ACC112 (cell line): ENCODE measurements at regions not wholly inside any gene's neighbourhood (a gene's known extent, or its start where the extent isn't known, plus 50 kb on each side); places are given as distances from the start of the nearest gene placed in this dataset.

Experiments
- H2AFZ ChIP-seq: fragments of 200-600 bp; sonication (generic); one replicate; pipeline ENCODE4 v1.6.0; 2017; ENCODE audit warnings: antibody characterized with exemption, low read length; ENCODE audit not compliant: unreplicated experiment
- H3K27ac ChIP-seq: fragments of 200-600 bp; sonication (generic); 2 replicates; pipeline ENCODE4 v1.5.1; 2014; ENCODE audit warnings: low read depth, mild to moderate bottlenecking, antibody characterized with exemption, low read length, moderate library complexity
- H3K27me3 ChIP-seq: fragments of 200-600 bp; sonication (generic); 2 replicates; pipeline ENCODE4 v1.6.1; 2014; ENCODE audit warnings: mild to moderate bottlenecking, antibody characterized with exemption, low read length, moderate library complexity, mixed read lengths; ENCODE audit not compliant: insufficient read depth
- H3K36me3 ChIP-seq: fragments of 200-600 bp; sonication (generic); 2 replicates; pipeline ENCODE4 v1.6.1; 2016; ENCODE audit warnings: mild to moderate bottlenecking, antibody characterized with exemption, low read length, moderate library complexity, mixed read lengths; ENCODE audit not compliant: insufficient read depth
- H3K4me1 ChIP-seq: fragments of 200-600 bp; sonication (generic); one replicate; pipeline ENCODE4 v1.6.1; 2016; ENCODE audit warnings: low read length, mixed read lengths; ENCODE audit not compliant: insufficient read depth, unreplicated experiment, control insufficient read depth
- H3K4me3 ChIP-seq: fragments of 200-600 bp; sonication (generic); 2 replicates; pipeline ENCODE4 v1.5.1; 2014; ENCODE audit warnings: mild to moderate bottlenecking, low read depth, low read length
- H3K79me2 ChIP-seq: fragments of 200-600 bp; sonication (generic); one replicate; pipeline ENCODE4 v1.6.0; 2016; ENCODE audit warnings: low read length; ENCODE audit not compliant: control insufficient read depth, unreplicated experiment, insufficient read depth

GRCh38 chr12:87283111-87283510, 746.1 kb downstream of the C12orf50 start:
- Histone ChIP-seq H3K36me3 (no peaks in the 10 kb centered on the region), H3K4me1 (no peaks in the 10 kb centered on the region), H3K27ac (no peak overlapping the region), H2AFZ (no peak overlapping the region), H3K27me3 (no peaks in the 10 kb centered on the region), H3K79me2 (no peaks in the 10 kb centered on the region), H3K4me3 (no peak overlapping the region)

GRCh38 chr12:87280893-87281292, 748.3 kb downstream of the C12orf50 start:
- Histone ChIP-seq H2AFZ (no peak overlapping the region), H3K27me3 (no peaks in the 10 kb centered on the region), H3K4me1 (no peaks in the 10 kb centered on the region), H3K27ac (no peak overlapping the region), H3K36me3 (no peaks in the 10 kb centered on the region), H3K79me2 (no peaks in the 10 kb centered on the region), H3K4me3 (no peak overlapping the region)

GRCh38 chr12:87280356-87280755, 748.8 kb downstream of the C12orf50 start:
- H3K27me3 ChIP-seq: no peaks in the 10 kb centered on the region
- no peaks in the 10 kb centered on the region for H3K36me3 ChIP-seq
- no peak overlapping the region for H3K27ac ChIP-seq
- no peak overlapping the region for H2AFZ ChIP-seq
- no peaks in the 10 kb centered on the region for H3K79me2 ChIP-seq
- H3K4me1 ChIP-seq: no peaks in the 10 kb centered on the region
- H3K4me3 ChIP-seq: no peak overlapping the region

- no peak overlapping the region for H3K4me3 ChIP-seq
- H3K36me3 ChIP-seq: no peaks in the 10 kb centered on the region
- H3K27ac ChIP-seq: no peak overlapping the region
- peak overlapping the region; percentile 26 for H2AFZ ChIP-seq
- no peaks in the 10 kb centered on the region for H3K79me2 ChIP-seq
- peaks cover 21% of the 10 kb centered on the region for H3K4me1 ChIP-seq
- H3K27me3 ChIP-seq: no peaks in the 10 kb centered on the region
Measured at GRCh38 chr12:87274594-87275245, 754.5 kb downstream of the C12orf50 start.

- Histone ChIP-seq H3K36me3 (no peaks in the 10 kb centered on the region), H3K4me3 (no peak overlapping the region), H3K4me1 (peaks cover 21% of the 10 kb centered on the region), H3K27me3 (no peaks in the 10 kb centered on the region), H2AFZ (no peak overlapping the region), H3K27ac (no peak overlapping the region), H3K79me2 (no peaks in the 10 kb centered on the region)
Measured at GRCh38 chr12:87272851-87273250, 756.4 kb downstream of the C12orf50 start.

GRCh38 chr12:87270919-87271318, 758.3 kb downstream of the C12orf50 start:
- Histone ChIP-seq H3K4me1 (peaks cover 21% of the 10 kb centered on the region), H2AFZ (peak overlapping the region; percentile 93), H3K27ac (peak overlapping the region; percentile 36; the same call in 1 of the 2 replicates), H3K36me3 (no peaks in the 10 kb centered on the region), H3K27me3 (no peaks in the 10 kb centered on the region), H3K4me3 (peak overlapping the region; percentile 49; the same call in 1 of the 2 replicates), H3K79me2 (no peaks in the 10 kb centered on the region)

- Histone ChIP-seq H3K27ac (no peak overlapping the region), H3K79me2 (no peaks in the 10 kb centered on the region), H3K27me3 (no peaks in the 10 kb centered on the region), H3K4me3 (no peak overlapping the region), H3K36me3 (no peaks in the 10 kb centered on the region), H3K4me1 (peaks cover 11% of the 10 kb centered on the region), H2AFZ (no peak overlapping the region)
Measured at GRCh38 chr12:87266305-87266704, 762.9 kb downstream of the C12orf50 start.

- peak overlapping the region; percentile 45; the same call in 1 of the 2 replicates for H3K4me3 ChIP-seq
- no peaks in the 10 kb centered on the region for H3K79me2 ChIP-seq
- H3K4me1 ChIP-seq: peaks cover 5% of the 10 kb centered on the region
- H3K27me3 ChIP-seq: no peaks in the 10 kb centered on the region
- H3K36me3 ChIP-seq: no peaks in the 10 kb centered on the region
- H2AFZ ChIP-seq: peak overlapping the region; percentile 86
- no peak overlapping the region for H3K27ac ChIP-seq
Measured at GRCh38 chr12:87259391-87259790, 769.8 kb downstream of the C12orf50 start.

- Histone ChIP-seq H3K27me3 (no peaks in the 10 kb centered on the region), H3K4me1 (peaks cover under 1% of the 10 kb centered on the region), H2AFZ (no peak overlapping the region), H3K4me3 (no peak overlapping the region), H3K36me3 (no peaks in the 10 kb centered on the region), H3K79me2 (no peaks in the 10 kb centered on the region), H3K27ac (no peak overlapping the region)
Measured at GRCh38 chr12:87254381-87255030, 774.7 kb downstream of the C12orf50 start.

GRCh38 chr12:87253157-87253556, 776.0 kb downstream of the C12orf50 start:
- Histone ChIP-seq H3K4me1 (peaks cover 5% of the 10 kb centered on the region), H2AFZ (no peak overlapping the region), H3K27me3 (no peaks in the 10 kb centered on the region), H3K27ac (no peak overlapping the region), H3K36me3 (no peaks in the 10 kb centered on the region), H3K79me2 (no peaks in the 10 kb centered on the region), H3K4me3 (no peak overlapping the region)

- H2AFZ ChIP-seq: no peak overlapping the region
- H3K36me3 ChIP-seq: no peaks in the 10 kb centered on the region
- H3K4me3 ChIP-seq: no peak overlapping the region
- peak overlapping the region; percentile 76 for H3K27ac ChIP-seq
- H3K79me2 ChIP-seq: no peaks in the 10 kb centered on the region
- H3K4me1 ChIP-seq: peaks cover 19% of the 10 kb centered on the region
- H3K27me3 ChIP-seq: no peaks in the 10 kb centered on the region
Measured at GRCh38 chr12:87246726-87247125, 782.5 kb downstream of the C12orf50 start.
